K562 (cell line): ENCODE measurements at regions not wholly inside any gene's neighbourhood (a gene's known extent, or its start where the extent isn't known, plus 50 kb on each side); places are given as distances from the start of the nearest gene placed in this dataset.

Experiments used
- ZKSCAN8 ChIP-seq: fragments of 200-800 bp; sonication (Bioruptor generic); IDR thresholded peaks from 2 replicates; pipeline ENCODE4 v1.6.1; 2016; ENCODE audit warnings: missing genetic modification characterization, missing compliant biosample characterization
- TF ChIP-seq, protein P1 (sequence below), 3 experiments: IDR thresholded peaks in 2 of 3; conservative IDR thresholded peaks in 1 of 3; 2 replicates each; pipeline ENCODE4 v1.5.1; 2011 to 2012; ENCODE audit warnings: low read length in 3 of 3, mild to moderate bottlenecking in 3 of 3, control low read depth in 2 of 3, improper control_type of control experiment in 1 of 3, inconsistent platforms in 1 of 3, low read depth in 1 of 3, mixed read lengths in 1 of 3, moderate library complexity in 1 of 3; ENCODE audit not compliant: insufficient read depth in 2 of 3

- no peak for TF ChIP-seq ZKSCAN8 (CRISPR knock-in tag)
- TF ChIP-seq, protein P1, sequence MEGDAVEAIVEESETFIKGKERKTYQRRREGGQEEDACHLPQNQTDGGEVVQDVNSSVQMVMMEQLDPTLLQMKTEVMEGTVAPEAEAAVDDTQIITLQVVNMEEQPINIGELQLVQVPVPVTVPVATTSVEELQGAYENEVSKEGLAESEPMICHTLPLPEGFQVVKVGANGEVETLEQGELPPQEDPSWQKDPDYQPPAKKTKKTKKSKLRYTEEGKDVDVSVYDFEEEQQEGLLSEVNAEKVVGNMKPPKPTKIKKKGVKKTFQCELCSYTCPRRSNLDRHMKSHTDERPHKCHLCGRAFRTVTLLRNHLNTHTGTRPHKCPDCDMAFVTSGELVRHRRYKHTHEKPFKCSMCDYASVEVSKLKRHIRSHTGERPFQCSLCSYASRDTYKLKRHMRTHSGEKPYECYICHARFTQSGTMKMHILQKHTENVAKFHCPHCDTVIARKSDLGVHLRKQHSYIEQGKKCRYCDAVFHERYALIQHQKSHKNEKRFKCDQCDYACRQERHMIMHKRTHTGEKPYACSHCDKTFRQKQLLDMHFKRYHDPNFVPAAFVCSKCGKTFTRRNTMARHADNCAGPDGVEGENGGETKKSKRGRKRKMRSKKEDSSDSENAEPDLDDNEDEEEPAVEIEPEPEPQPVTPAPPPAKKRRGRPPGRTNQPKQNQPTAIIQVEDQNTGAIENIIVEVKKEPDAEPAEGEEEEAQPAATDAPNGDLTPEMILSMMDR (IDR thresholded peaks at IDR 0.05 in 2 of 3, conservative IDR thresholded peaks at IDR 0.05 in 1 of 3; ENCODE audit: insufficient read depth in 2 of 3, low read depth in 1 of 3, low read length in 3 of 3), result no peak
Observed at GRCh38 chr14:48452437-48452995, 777.1 kb upstream of the MDGA2 start.
